ENCODE measurements at regions not wholly inside any gene's neighbourhood (a gene's known extent, or its start where the extent isn't known, plus 50 kb on each side); places are given as distances from the start of the nearest gene placed in this dataset.

GRCh38 chr11:15793043-15793996, 563.0 kb downstream of the SOX6 start:
- Histone ChIP-seq H3K27me3 (no peaks in the 10 kb centered on the region), H3K4me3 (no peak overlapping the region), H3K9me3 (replicated peaks in 1 of 3) (no peaks in the 10 kb centered on the region), H3K4me1 (replicated peaks in 1 of 2) (no peaks in the 10 kb centered on the region), H3K36me3 (replicated peaks in 1 of 2) (no peaks in the 10 kb centered on the region), H3K27ac (peak overlapping the region in 2 of 5 donors; percentile 1 to 43)
- no peak for DNase-seq
- intact Hi-C loops (cut with DNase I), result no loop called here
- WGBS, 4 donors, result 74 to 82% (median 76%) methylated on average over 5 of the region's 5 CpGs
- no peak for TF ChIP-seq CTCF (IDR thresholded peaks at IDR 0.05)
- no peak for TF ChIP-seq POLR2A (IDR thresholded peaks at IDR 0.05)

GRCh38 chr11:15794361-15795150, 561.8 kb downstream of the SOX6 start:
- no peaks in the 10 kb centered on the region for H3K9me3 ChIP-seq (replicated peaks in 1 of 3)
- H3K36me3 ChIP-seq (replicated peaks in 1 of 2), result no peaks in the 10 kb centered on the region
- TF ChIP-seq CTCF (IDR thresholded peaks at IDR 0.05), result no peak
- no peak for TF ChIP-seq POLR2A (IDR thresholded peaks at IDR 0.05)
- no peaks in the 10 kb centered on the region for H3K4me1 ChIP-seq (replicated peaks in 1 of 2)
- 92 to 97% (median 94%) methylated on average over 3 of the region's 3 CpGs for WGBS, 4 donors
- DNase-seq, result no peak
- no peaks in the 10 kb centered on the region for H3K27me3 ChIP-seq
- intact Hi-C loops (cut with DNase I), result no loop called here
- H3K4me3 ChIP-seq, result no peak overlapping the region
- H3K27ac ChIP-seq, result no peak overlapping the region

GRCh38 chr11:15795378-15795777, 561.0 kb downstream of the SOX6 start:
- intact Hi-C loops (cut with DNase I), result no loop called here
- 86 to 92% (median 89%) methylated on average over 2 of the region's 2 CpGs for WGBS, 4 donors
- H3K27ac ChIP-seq, result no peak overlapping the region
- no peaks in the 10 kb centered on the region for H3K4me1 ChIP-seq (replicated peaks in 1 of 2)
- H3K27me3 ChIP-seq, result no peaks in the 10 kb centered on the region
- no peaks in the 10 kb centered on the region for H3K36me3 ChIP-seq (replicated peaks in 1 of 2)
- H3K4me3 ChIP-seq, result no peak overlapping the region
- no peaks in the 10 kb centered on the region for H3K9me3 ChIP-seq (replicated peaks in 1 of 3)
- no peak for DNase-seq
- TF ChIP-seq POLR2A (IDR thresholded peaks at IDR 0.05), result no peak
- TF ChIP-seq CTCF (IDR thresholded peaks at IDR 0.05), result no peak

- TF ChIP-seq CTCF (IDR thresholded peaks at IDR 0.05) (no peak), POLR2A (IDR thresholded peaks at IDR 0.05) (no peak)
- Histone ChIP-seq H3K4me1 (replicated peaks in 1 of 2) (no peaks in the 10 kb centered on the region), H3K27me3 (no peaks in the 10 kb centered on the region), H3K9me3 (replicated peaks in 1 of 3) (no peaks in the 10 kb centered on the region), H3K27ac (peak overlapping the region in 2 of 5 donors; percentile 41 to 64), H3K4me3 (no peak overlapping the region), H3K36me3 (replicated peaks in 1 of 2) (no peaks in the 10 kb centered on the region)
- 75 to 80% (median 78%) methylated on average over 4 of the region's 4 CpGs for WGBS, 4 donors
- peak; percentile 25 to 62 (median 57) for DNase-seq
- intact Hi-C loops (cut with DNase I), result no loop called here
Observed at GRCh38 chr11:15800111-15800800, 556.1 kb downstream of the SOX6 start.
